Endothelial cell of umbilical vein (primary cell): ENCODE measurements at regions not wholly inside any gene's neighbourhood (a gene's known extent, or its start where the extent isn't known, plus 50 kb on each side); places are given as distances from the start of the nearest gene placed in this dataset.

Experiments used
- CTCF ChIP-seq, 2 donors: IDR thresholded peaks; 1 replicate in 1 of 2; 2 replicates in 1 of 2; pipeline ENCODE4 v1.5.1; 2011; ENCODE audit warnings: low read length in 2 of 2, mild to moderate bottlenecking in 2 of 2, moderate library complexity in 2 of 2, control low read depth in 1 of 2, inconsistent platforms in 1 of 2, low read depth in 1 of 2; ENCODE audit not compliant: insufficient read depth in 1 of 2; ENCODE audit errors: extremely low read depth in 1 of 2
- EZH2 ChIP-seq: IDR thresholded peaks from 2 replicates; pipeline ENCODE4 v1.6.1; 2012; ENCODE audit warnings: borderline replicate concordance, low read depth, mild to moderate bottlenecking, moderate library complexity, low read length, inconsistent platforms; ENCODE audit not compliant: severe bottlenecking
- GATA2 ChIP-seq: IDR thresholded peaks from 2 replicates; pipeline ENCODE4 v1.7.0; 2011; ENCODE audit warnings: low read depth, mild to moderate bottlenecking, moderate library complexity, mixed read lengths, low read length; ENCODE audit not compliant: insufficient read length, insufficient read depth
- POLR2A ChIP-seq: IDR thresholded peaks from 2 replicates; pipeline ENCODE4 v1.6.1; 2012; ENCODE audit warnings: low read depth, mild to moderate bottlenecking, control low read depth, low read length
- POLR2AphosphoS5 ChIP-seq: IDR thresholded peaks from 2 replicates; pipeline ENCODE4 v1.6.1; 2012; ENCODE audit warnings: low read depth, mild to moderate bottlenecking, control low read depth, low read length, moderate library complexity; ENCODE audit not compliant: insufficient read depth

GRCh38 chr1:198939286-198939685, 300.4 kb downstream of the PTPRC start:
- no peak for TF ChIP-seq CTCF (IDR thresholded peaks at IDR 0.05; ENCODE audit: extremely low read depth in 1 of 2, insufficient read depth in 1 of 2, low read depth in 1 of 2, low read length in 2 of 2)
- no peak for TF ChIP-seq EZH2
- TF ChIP-seq POLR2A: no peak
- TF ChIP-seq POLR2AphosphoS5: no peak
- no peak for TF ChIP-seq GATA2
